CD4-positive, alpha-beta T cell (primary cell): ENCODE measurements at regions not wholly inside any gene's neighbourhood (a gene's known extent, or its start where the extent isn't known, plus 50 kb on each side); places are given as distances from the start of the nearest gene placed in this dataset.

Experiments used
- ATAC-seq: fragments of 200-7000 bp; cut with Tn5 transposase; one replicate; pipeline ENCODE4 v1.10.0; 2022; ENCODE audit warnings: mild to moderate bottlenecking; ENCODE audit not compliant: poor library complexity
- CTCF ChIA-PET: fragments of 350-600 bp; sonication (Branson Sonifier 250); formaldehyde crosslinking; loops from one replicate; lab custom pipeline; 2021; ENCODE audit warnings: antibody characterized with exemption, inconsistent platforms; lab: Charles Lee
- POLR2A ChIA-PET: fragments of 350-600 bp; sonication (Branson Sonifier 250); formaldehyde crosslinking; loops from one replicate; lab custom pipeline; 2021; ENCODE audit warnings: antibody characterized with exemption, inconsistent platforms; lab: Charles Lee
- DNase-seq, 14 experiments: peaks; one replicate each; pipeline ENCODE4 v3.0.0-alpha.2; 2013 to 2020; ENCODE audit warnings: mixed read lengths in 2 of 14
- H3K27ac ChIP-seq, 2 donors: one replicate each; pipeline versions ENCODE4 v1.5.1 to v1.7.0; 2013; ENCODE audit warnings: low read length in 2 of 2, low read depth in 1 of 2, mild to moderate bottlenecking in 1 of 2
- H3K27me3 ChIP-seq, 2 experiments: 1 replicate in 1 of 2; 2 replicates in 1 of 2; pipeline versions ENCODE4 v1.6.1 to v1.7.0; 2013; ENCODE audit warnings: low read length in 2 of 2, control low read depth in 1 of 2, mild to moderate bottlenecking in 1 of 2, moderate library complexity in 1 of 2; ENCODE audit not compliant: insufficient read depth in 2 of 2, control insufficient read depth in 1 of 2
- H3K36me3 ChIP-seq: one replicate; pipeline ENCODE4 v1.6.1; 2013; ENCODE audit warnings: low read length, control low read depth; ENCODE audit not compliant: insufficient read depth
- H3K4me1 ChIP-seq: one replicate; pipeline ENCODE4 v1.6.1; 2013; ENCODE audit warnings: low read length, control low read depth; ENCODE audit not compliant: insufficient read depth
- H3K4me3 ChIP-seq: one replicate; pipeline ENCODE4 v1.5.1; 2013; ENCODE audit warnings: mild to moderate bottlenecking, low read length, moderate library complexity
- H3K9me3 ChIP-seq, 2 experiments: 1 replicate in 1 of 2; 2 replicates in 1 of 2; pipeline versions ENCODE4 v1.6.1 to v1.7.0; 2013; ENCODE audit warnings: low read length in 2 of 2, mild to moderate bottlenecking in 2 of 2, control low read depth in 1 of 2, moderate library complexity in 1 of 2; ENCODE audit not compliant: control insufficient read depth in 1 of 2, insufficient read depth in 1 of 2
- H3K27ac Mint-ChIP-seq: one replicate; pipeline ENCODE4 v1.8.0; 2020; ENCODE audit warnings: mixed read lengths
- H3K27me3 Mint-ChIP-seq: one replicate; pipeline ENCODE4 v1.8.0; 2021; ENCODE audit warnings: mixed read lengths
- H3K36me3 Mint-ChIP-seq: one replicate; pipeline ENCODE4 v1.8.0; 2021; ENCODE audit warnings: low read depth, mixed read lengths
- H3K4me1 Mint-ChIP-seq: one replicate; pipeline ENCODE4 v1.8.0; 2021; ENCODE audit warnings: low read depth, mixed read lengths
- H3K4me3 Mint-ChIP-seq: one replicate; pipeline ENCODE4 v1.8.0; 2020; ENCODE audit warnings: mild to moderate bottlenecking, mixed read lengths
- H3K9me3 Mint-ChIP-seq: one replicate; pipeline ENCODE4 v1.8.0; 2020; ENCODE audit warnings: mixed read lengths
- intact Hi-C, 2 experiments: fragments of 100-400 bp; cut with DNase I in 1 of 2; cut with micrococcal nuclease in 1 of 2; formaldehyde crosslinking; loops; one replicate each; pipeline versions ENCODE4 v1.15.1 to v1.9.0; 2023 to 2025; cut with DNase I, micrococcal nuclease
- TF ChIP-seq, protein P1 (sequence below): fragments of 200-600 bp; IDR thresholded peaks from one replicate; pipeline ENCODE4 v1.8.0; 2022; ENCODE audit warnings: antibody characterized with exemption, mild to moderate bottlenecking

DNA sequence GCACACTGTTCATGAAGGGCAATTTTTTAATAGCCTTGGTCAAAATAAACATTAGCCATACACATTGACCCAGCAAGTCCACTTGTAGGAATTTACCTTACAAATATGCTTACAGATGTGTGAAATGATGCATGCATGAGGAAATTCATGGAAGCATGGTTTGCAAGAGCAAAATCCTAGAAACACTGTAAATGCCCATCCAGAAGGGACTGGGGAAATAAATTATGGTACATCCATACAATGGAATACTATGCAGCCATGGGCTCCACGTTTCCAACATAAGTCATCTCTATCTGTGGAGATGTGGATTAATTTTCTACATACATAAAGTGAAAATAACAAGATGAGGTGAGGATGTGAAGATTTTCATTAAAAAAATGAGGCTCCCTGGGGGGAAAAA lies 99.1 kb downstream of the NPY start:
- Mint-ChIP-seq H3K9me3 (no peaks in the 10 kb centered on the region), H3K4me3 (no peak overlapping the region), H3K36me3 (no peaks in the 10 kb centered on the region), H3K4me1 (no peaks in the 10 kb centered on the region), H3K27ac (no peak overlapping the region), H3K27me3 (no peaks in the 10 kb centered on the region)
- TF ChIP-seq, protein P1, sequence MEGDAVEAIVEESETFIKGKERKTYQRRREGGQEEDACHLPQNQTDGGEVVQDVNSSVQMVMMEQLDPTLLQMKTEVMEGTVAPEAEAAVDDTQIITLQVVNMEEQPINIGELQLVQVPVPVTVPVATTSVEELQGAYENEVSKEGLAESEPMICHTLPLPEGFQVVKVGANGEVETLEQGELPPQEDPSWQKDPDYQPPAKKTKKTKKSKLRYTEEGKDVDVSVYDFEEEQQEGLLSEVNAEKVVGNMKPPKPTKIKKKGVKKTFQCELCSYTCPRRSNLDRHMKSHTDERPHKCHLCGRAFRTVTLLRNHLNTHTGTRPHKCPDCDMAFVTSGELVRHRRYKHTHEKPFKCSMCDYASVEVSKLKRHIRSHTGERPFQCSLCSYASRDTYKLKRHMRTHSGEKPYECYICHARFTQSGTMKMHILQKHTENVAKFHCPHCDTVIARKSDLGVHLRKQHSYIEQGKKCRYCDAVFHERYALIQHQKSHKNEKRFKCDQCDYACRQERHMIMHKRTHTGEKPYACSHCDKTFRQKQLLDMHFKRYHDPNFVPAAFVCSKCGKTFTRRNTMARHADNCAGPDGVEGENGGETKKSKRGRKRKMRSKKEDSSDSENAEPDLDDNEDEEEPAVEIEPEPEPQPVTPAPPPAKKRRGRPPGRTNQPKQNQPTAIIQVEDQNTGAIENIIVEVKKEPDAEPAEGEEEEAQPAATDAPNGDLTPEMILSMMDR: no peak
- DNase-seq (no peak), ATAC-seq (no peak)
- intact Hi-C loops: no loop called here
- Histone ChIP-seq H3K9me3 (no peaks in the 10 kb centered on the region), H3K27ac (no peak overlapping the region), H3K36me3 (no peaks in the 10 kb centered on the region), H3K4me3 (no peak overlapping the region), H3K4me1 (no peaks in the 10 kb centered on the region), H3K27me3 (no peaks in the 10 kb centered on the region)
- CTCF ChIA-PET: no interaction called here
- POLR2A ChIA-PET: no interaction called here

DNA sequence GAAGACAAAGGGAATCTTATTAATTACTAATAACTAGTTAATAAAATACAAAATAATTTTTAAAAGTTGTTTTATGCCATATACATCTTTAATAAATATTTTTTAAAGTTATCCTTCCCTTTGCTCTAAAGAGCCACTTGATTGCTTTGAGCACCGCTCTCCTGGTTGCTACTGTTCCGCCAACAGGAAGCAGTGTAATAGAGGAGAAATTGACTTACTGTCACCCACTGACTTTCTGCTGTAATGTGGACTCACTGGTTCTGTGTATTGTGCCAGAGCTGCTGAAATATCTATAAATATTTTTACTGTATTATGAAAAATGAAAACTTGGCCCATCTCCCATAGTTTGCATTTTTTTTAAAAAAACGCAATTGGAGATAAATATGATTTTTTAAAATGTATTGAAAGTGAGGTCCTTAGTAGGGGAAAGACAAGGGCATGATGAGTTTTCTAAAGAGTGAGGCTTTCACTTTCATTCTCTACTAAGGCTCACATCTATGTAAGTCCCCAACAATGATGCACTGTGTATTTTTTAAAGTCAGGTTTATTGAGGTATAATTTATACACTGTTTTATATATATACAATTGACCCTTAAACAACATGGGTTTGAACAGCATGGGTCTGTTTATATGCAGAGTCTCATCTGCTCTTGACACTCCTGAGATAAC lies 100.5 kb downstream of the NPY start:
- Histone ChIP-seq H3K36me3 (no peaks in the 10 kb centered on the region), H3K27me3 (no peaks in the 10 kb centered on the region), H3K4me3 (no peak overlapping the region), H3K27ac (no peak overlapping the region), H3K4me1 (no peaks in the 10 kb centered on the region), H3K9me3 (no peaks in the 10 kb centered on the region)
- ChIA-PET CTCF (no interaction called here), POLR2A (no interaction called here)
- no peak for ATAC-seq
- no peaks in the 10 kb centered on the region for H3K36me3 Mint-ChIP-seq
- no peak overlapping the region for H3K27ac Mint-ChIP-seq
- no peaks in the 10 kb centered on the region for H3K27me3 Mint-ChIP-seq
- H3K9me3 Mint-ChIP-seq: no peaks in the 10 kb centered on the region
- TF ChIP-seq, protein P1: no peak
- intact Hi-C loops: no loop called here
- no peak for DNase-seq
- H3K4me3 Mint-ChIP-seq: no peak overlapping the region
- no peaks in the 10 kb centered on the region for H3K4me1 Mint-ChIP-seq

DNA sequence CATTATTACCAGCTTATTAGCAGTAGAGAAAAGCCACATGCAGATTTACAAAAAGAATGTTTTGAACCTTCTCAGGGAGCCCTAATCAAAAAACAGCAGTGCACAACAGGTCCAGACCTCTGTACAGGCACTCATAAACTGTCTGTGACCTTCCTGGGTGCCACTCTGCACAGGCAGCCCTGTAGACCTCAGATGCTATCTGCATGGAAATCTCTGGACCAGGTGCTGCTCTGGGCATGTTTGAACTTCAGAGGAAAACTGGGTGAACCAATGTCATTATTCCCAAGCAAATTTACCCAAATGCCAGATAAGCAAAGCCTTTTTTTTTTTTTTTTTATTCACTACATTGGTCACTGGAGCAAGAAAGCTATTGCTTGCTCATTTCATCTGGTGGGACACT lies 104.2 kb downstream of the NPY start:
- no peaks in the 10 kb centered on the region for H3K9me3 ChIP-seq
- Mint-ChIP-seq H3K27ac (no peak overlapping the region), H3K9me3 (no peaks in the 10 kb centered on the region), H3K4me3 (no peak overlapping the region), H3K4me1 (no peaks in the 10 kb centered on the region), H3K36me3 (no peaks in the 10 kb centered on the region), H3K27me3 (peaks cover 4% of the 10 kb centered on the region)
- H3K36me3 ChIP-seq: no peaks in the 10 kb centered on the region
- ATAC-seq (no peak), DNase-seq (no peak)
- ChIA-PET POLR2A (no interaction called here), CTCF (no interaction called here)
- H3K4me3 ChIP-seq: no peak overlapping the region
- intact Hi-C loops: no loop called here
- no peaks in the 10 kb centered on the region for H3K27me3 ChIP-seq
- TF ChIP-seq, protein P1: no peak
- no peak overlapping the region for H3K27ac ChIP-seq
- no peaks in the 10 kb centered on the region for H3K4me1 ChIP-seq
